ENCODE measurements at regions not wholly inside any gene's neighbourhood (a gene's known extent, or its start where the extent isn't known, plus 50 kb on each side); places are given as distances from the start of the nearest gene placed in this dataset.

DNA sequence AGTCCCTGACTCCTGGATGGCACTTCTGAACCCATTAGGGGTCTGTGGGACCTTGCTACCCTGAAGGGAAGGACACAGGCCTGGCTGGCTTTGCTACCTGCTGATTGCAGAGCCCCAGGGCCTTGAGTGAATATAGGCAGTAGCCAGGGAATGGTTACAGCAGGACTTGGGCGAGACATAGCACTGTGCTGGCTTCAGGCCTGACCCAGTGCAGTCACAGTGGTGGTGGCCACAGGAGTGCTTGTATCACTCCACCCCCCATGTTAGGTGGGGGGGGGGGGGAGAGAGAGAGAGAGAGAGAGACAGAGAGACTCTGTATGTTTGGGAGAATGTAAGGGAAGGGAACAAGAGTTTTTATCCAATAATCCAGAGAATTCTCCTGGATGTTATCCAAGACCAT, 439.3 kb upstream of the ZNF608 start:
- TF ChIP-seq, protein P1, sequence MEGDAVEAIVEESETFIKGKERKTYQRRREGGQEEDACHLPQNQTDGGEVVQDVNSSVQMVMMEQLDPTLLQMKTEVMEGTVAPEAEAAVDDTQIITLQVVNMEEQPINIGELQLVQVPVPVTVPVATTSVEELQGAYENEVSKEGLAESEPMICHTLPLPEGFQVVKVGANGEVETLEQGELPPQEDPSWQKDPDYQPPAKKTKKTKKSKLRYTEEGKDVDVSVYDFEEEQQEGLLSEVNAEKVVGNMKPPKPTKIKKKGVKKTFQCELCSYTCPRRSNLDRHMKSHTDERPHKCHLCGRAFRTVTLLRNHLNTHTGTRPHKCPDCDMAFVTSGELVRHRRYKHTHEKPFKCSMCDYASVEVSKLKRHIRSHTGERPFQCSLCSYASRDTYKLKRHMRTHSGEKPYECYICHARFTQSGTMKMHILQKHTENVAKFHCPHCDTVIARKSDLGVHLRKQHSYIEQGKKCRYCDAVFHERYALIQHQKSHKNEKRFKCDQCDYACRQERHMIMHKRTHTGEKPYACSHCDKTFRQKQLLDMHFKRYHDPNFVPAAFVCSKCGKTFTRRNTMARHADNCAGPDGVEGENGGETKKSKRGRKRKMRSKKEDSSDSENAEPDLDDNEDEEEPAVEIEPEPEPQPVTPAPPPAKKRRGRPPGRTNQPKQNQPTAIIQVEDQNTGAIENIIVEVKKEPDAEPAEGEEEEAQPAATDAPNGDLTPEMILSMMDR (conservative IDR thresholded peaks at IDR 0.05; ENCODE audit: low read depth, low read length), result no peak
- no peak for TF ChIP-seq EZH2phosphoT487 (IDR thresholded peaks at IDR 0.05; ENCODE audit: borderline replicate concordance, low read length)
